Common myeloid progenitor, CD34-positive (primary cell): ENCODE measurements at regions not wholly inside any gene's neighbourhood (a gene's known extent, or its start where the extent isn't known, plus 50 kb on each side); places are given as distances from the start of the nearest gene placed in this dataset.

Experiments used
- CTCF ChIA-PET: fragments of 350-600 bp; sonication (Branson Sonifier 250); formaldehyde crosslinking; loops from one replicate; lab custom pipeline; 2021; ENCODE audit warnings: antibody characterized with exemption; lab: Charles Lee
- POLR2A ChIA-PET: fragments of 350-600 bp; sonication (Branson Sonifier 250); formaldehyde crosslinking; loops from one replicate; lab custom pipeline; 2021; ENCODE audit warnings: antibody characterized with exemption; lab: Charles Lee
- DNase-seq, 3 donors: peaks; one replicate each; pipeline versions ENCODE4 v3.0.0 to v3.0.0-alpha.2; 2013
- H3K27ac ChIP-seq, 2 experiments: 1 replicate in 1 of 2; 2 replicates in 1 of 2; pipeline ENCODE4 v1.7.0; 2013; ENCODE audit warnings: inconsistent platforms in 2 of 2, low read length in 2 of 2, mild to moderate bottlenecking in 2 of 2, low read depth in 1 of 2, moderate library complexity in 1 of 2; ENCODE audit not compliant: severe bottlenecking in 2 of 2, insufficient read depth in 1 of 2, poor library complexity in 1 of 2
- H3K27me3 ChIP-seq, 5 experiments: replicated peaks in 2 of 5; 1 replicate in 3 of 5; 2 replicates in 2 of 5; pipeline versions ENCODE4 v1.6.1 to v1.7.0; 2013; ENCODE audit warnings: low read length in 4 of 5, mild to moderate bottlenecking in 2 of 5, moderate library complexity in 2 of 5, inconsistent platforms in 1 of 5; ENCODE audit not compliant: insufficient read depth in 5 of 5, control insufficient read depth in 4 of 5
- H3K36me3 ChIP-seq, 4 experiments: 1 replicate in 2 of 4; 2 replicates in 2 of 4; pipeline versions ENCODE4 v1.6.1 to v1.7.0; 2013; ENCODE audit warnings: low read length in 3 of 4, control low read depth in 1 of 4, mild to moderate bottlenecking in 1 of 4; ENCODE audit not compliant: control insufficient read depth in 4 of 4, insufficient read depth in 4 of 4
- H3K4me1 ChIP-seq, 4 experiments: 1 replicate in 3 of 4; 2 replicates in 1 of 4; pipeline versions ENCODE4 v1.6.1 to v1.7.1; 2013; ENCODE audit warnings: low read length in 3 of 4, mild to moderate bottlenecking in 3 of 4, control low read depth in 1 of 4, inconsistent platforms in 1 of 4, moderate library complexity in 1 of 4; ENCODE audit not compliant: control insufficient read depth in 4 of 4, insufficient read depth in 4 of 4; ENCODE audit errors: control extremely low read depth in 1 of 4
- H3K4me3 ChIP-seq, 7 experiments: 1 replicate in 4 of 7; 2 replicates in 3 of 7; pipeline versions ENCODE4 v1.5.1 to v1.7.0; 2013; ENCODE audit warnings: mild to moderate bottlenecking in 7 of 7, low read length in 6 of 7, moderate library complexity in 6 of 7, inconsistent platforms in 2 of 7, low read depth in 2 of 7, control low read depth in 1 of 7; ENCODE audit not compliant: insufficient read depth in 4 of 7, control insufficient read depth in 1 of 7; ENCODE audit errors: extremely low read depth in 1 of 7
- H3K9me3 ChIP-seq, 5 experiments: 1 replicate in 4 of 5; 2 replicates in 1 of 5; pipeline versions ENCODE4 v1.6.1 to v1.7.1; 2013; ENCODE audit warnings: low read length in 4 of 5, mild to moderate bottlenecking in 2 of 5, inconsistent platforms in 1 of 5, low read depth in 1 of 5, moderate library complexity in 1 of 5; ENCODE audit not compliant: control insufficient read depth in 4 of 5, insufficient read depth in 2 of 5; ENCODE audit errors: control extremely low read depth in 1 of 5
- WGBS: methylation state at CpG from one replicate; pipeline ENCODE4 v1.1.5; 2013; ENCODE audit not compliant: insufficient coverage; 5-methylcytosine and 5-hydroxymethylcytosine counted together

DNA sequence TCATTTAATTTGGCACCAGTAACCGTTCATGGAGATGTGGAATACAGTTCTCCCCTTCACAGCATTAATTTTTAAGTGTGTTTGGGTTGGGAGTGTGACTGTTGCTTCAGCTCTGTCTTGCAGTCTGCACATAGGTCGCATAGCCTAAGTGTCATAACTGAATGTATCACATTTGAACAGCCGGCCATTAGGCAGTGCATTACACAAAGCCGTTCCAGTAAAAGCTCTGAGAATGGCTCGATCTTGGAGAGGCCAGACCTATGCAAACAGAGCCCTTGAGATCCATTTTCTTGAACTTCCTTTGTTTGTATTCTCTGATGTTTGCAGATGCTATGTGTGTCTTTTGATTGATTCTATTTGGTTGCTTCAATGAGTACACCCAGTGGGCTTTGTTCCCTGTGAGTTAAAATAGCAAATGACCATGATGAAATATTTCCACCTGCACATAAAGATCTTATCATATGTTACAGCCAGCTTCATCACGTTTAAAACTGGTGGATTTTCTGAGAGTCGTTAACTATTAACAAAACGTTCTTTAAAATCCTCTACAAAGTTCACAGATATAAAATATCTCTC is 1104.9 kb upstream of the SLC10A2 start:
- ChIA-PET POLR2A (no interaction called here), CTCF (no interaction called here)
- H3K4me3 ChIP-seq: no peak overlapping the region

DNA sequence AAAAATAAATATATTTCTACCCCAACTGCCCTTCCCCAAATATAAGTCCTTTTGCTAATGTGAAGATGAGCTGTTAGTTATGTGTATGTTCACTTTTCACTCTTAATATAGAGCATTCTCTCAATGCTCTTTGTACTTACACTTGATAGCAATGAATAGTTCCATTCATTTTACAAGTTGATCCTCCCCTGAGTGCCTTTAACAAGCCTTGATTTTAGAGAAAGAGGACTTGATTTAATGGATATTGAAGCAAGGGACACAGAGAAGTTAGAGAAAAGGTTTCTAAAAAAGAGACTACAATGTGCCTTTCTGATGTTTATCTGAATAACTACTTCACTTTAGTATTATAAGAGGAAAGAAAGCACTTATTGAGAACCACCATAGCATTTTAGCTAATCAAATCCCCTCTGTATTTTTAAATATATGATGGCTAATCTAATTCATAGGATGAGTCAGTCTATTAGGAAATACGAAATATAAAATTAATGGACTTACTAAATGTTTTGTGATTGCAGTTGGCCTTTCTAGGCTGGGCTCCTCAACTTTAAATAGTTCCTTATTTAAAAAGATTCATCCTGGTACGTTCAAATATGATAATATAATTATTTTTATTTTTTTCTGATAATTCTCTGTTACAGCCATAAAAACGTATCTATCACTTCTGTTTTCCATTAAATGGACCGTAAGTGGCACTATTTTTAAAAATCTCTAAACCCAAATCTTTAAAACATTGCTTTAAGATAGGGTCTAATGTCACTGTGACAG is 1097.8 kb upstream of the SLC10A2 start:
- ChIA-PET CTCF (no interaction called here), POLR2A (interaction anchor here (0.6 kb wide), 1 partner anchor 64 kb away, joined by 3 read pairs; no protein-coding TSS in a partner anchor)
- H3K4me1 ChIP-seq: no peaks in the 10 kb centered on the region
- H3K27me3 ChIP-seq: no peaks in the 10 kb centered on the region
- H3K9me3 ChIP-seq: no peaks in the 10 kb centered on the region
- H3K36me3 ChIP-seq: no peaks in the 10 kb centered on the region
- no peak overlapping the region for H3K4me3 ChIP-seq
- no CpG with 5 or more reads among the region's 4 CpGs for WGBS
- no peak overlapping the region for H3K27ac ChIP-seq
- DNase-seq: no peak

More for the DNA sequence above, 1104.9 kb upstream of the SLC10A2 start:
- Histone ChIP-seq H3K9me3 (no peaks in the 10 kb centered on the region), H3K36me3 (no peaks in the 10 kb centered on the region), H3K27ac (no peak overlapping the region), H3K4me1 (no peaks in the 10 kb centered on the region), H3K27me3 (no peaks in the 10 kb centered on the region)
- 91% methylated on average over 7 of the region's 8 CpGs for WGBS
- DNase-seq: no peak

DNA sequence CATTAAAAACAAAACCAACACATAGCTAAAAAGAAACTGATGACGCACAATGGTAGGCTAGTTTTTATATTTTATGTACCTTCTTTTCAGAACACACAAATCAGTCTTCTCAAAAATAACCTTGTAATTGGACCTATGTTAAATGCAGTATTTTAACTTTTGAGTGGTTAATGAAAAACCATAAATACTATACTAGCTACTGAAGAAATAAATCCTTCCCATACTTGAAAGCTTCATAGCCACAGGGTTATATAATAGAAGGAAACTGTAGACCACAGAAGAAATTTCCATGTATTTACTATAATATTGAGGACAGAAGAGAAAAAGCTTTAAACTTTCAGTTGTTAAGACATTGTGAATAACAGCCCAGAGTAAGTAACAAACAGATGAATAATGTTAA is 1094.3 kb upstream of the SLC10A2 start:
- Histone ChIP-seq H3K4me1 (no peaks in the 10 kb centered on the region), H3K27ac (no peak overlapping the region), H3K27me3 (no peaks in the 10 kb centered on the region), H3K36me3 (no peaks in the 10 kb centered on the region), H3K4me3 (no peak overlapping the region), H3K9me3 (no peaks in the 10 kb centered on the region)
- no peak for DNase-seq
- POLR2A ChIA-PET: no interaction called here
- CTCF ChIA-PET: no interaction called here
- no CpG with 5 or more reads among the region's 1 CpG for WGBS

DNA sequence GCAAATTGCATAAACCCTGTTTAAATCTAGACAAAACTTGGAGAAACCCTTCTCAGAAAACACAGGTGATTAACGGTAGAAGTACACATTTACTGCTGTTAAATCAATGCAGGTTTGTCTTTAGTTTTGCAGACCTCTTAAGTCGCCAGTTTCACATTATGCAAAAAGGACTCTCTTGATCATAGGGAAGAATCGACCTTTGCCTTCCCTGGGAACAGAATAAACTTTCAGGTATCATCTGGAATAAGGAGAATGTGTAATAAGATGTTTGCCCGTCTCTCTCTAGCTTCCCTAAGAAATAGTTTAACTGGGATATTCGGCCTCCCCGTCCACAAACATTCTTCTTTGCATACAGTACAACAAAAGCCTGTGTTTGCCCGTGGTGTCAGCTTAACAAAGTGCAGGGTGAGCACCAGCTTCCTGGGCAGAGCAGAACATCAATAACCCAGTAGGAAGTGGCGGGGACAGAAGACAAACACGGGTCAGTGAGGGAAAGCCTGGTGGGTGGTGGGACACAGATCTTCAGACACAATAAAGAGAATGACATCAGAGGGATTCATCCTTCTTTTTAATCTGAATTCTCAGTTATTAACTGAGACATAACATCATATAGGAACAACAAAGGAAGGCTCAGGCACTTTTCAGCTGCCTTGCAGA is 1077.7 kb upstream of the SLC10A2 start:
- Histone ChIP-seq H3K27me3 (no peaks in the 10 kb centered on the region), H3K9me3 (no peaks in the 10 kb centered on the region), H3K4me1 (no peaks in the 10 kb centered on the region), H3K27ac (no peak overlapping the region), H3K36me3 (no peaks in the 10 kb centered on the region), H3K4me3 (no peak overlapping the region)
- ChIA-PET POLR2A (no interaction called here), CTCF (no interaction called here)
- 51% methylated on average over 6 of the region's 9 CpGs for WGBS
- DNase-seq: no peak

DNA sequence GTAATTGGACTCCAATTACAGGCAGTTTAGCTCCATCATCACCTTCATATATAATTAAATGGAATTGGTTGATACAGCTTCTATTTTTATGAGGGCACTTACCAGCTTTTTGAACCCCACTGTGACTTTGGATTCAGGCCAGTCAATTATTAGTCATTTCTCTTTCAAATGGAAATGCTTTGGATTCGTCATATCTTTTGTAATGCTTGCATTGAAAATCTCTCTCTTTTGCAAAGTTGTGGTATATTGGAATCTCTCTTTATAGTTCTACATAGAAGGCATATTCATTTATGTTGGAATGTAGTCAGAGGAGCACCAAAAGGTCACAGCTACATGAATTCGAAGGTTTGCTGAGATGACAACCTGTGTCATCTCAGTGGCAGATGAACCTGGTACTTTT is 1074.3 kb upstream of the SLC10A2 start:
- H3K9me3 ChIP-seq: no peaks in the 10 kb centered on the region
- DNase-seq: no peak
- CTCF ChIA-PET: no interaction called here
- H3K27me3 ChIP-seq: no peaks in the 10 kb centered on the region
- no peak overlapping the region for H3K4me3 ChIP-seq
- H3K36me3 ChIP-seq: no peaks in the 10 kb centered on the region
- no peaks in the 10 kb centered on the region for H3K4me1 ChIP-seq
- no peak overlapping the region for H3K27ac ChIP-seq
- POLR2A ChIA-PET: no interaction called here
- WGBS: no CpG with 5 or more reads among the region's 2 CpGs

DNA sequence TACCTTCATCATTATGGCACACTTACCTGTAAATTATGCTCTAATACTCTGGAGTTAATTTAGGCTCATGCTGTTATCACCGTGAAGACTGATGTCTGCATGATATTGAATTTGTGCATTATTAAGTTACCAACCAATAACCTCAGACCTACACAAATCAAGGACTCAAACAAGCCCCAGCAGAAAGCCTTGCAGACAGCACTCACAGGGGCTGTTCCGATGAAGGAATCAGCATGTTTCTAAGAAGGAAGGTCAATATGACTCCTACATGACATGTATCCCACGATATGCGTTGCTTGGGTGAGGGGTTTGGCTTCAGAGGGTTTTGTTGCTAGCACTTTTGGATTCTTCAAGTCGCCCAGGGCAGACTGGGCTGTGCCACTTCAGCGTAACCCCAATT is 1071.2 kb upstream of the SLC10A2 start:
- CTCF ChIA-PET: no interaction called here
- POLR2A ChIA-PET: no interaction called here
- no peaks in the 10 kb centered on the region for H3K27me3 ChIP-seq

DNA sequence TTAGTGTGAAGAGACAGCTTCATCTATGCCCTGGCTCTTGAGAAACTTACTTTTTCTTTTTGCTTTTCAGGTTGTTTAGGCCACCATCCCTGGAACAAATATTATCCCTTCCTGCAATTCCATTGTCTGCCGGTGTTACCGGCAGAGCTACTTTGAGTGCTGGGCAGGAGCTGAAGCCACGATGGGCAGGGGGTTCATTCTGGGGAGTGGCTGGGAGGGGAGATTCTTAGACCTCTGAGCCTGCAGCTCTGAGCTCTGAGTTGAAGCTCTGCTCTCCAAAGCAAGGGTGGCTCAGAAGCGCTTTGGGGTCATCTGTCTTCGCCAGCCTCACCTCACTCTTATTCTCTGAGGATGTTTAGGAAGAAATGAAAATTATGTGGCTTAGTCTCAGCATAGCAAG is 1066.6 kb upstream of the SLC10A2 start:
- Histone ChIP-seq H3K27me3 (no peaks in the 10 kb centered on the region), H3K4me3 (no peak overlapping the region), H3K4me1 (no peaks in the 10 kb centered on the region), H3K27ac (no peak overlapping the region), H3K9me3 (no peaks in the 10 kb centered on the region), H3K36me3 (no peaks in the 10 kb centered on the region)
- ChIA-PET POLR2A (no interaction called here), CTCF (interaction anchor here (1.1 kb wide), 1 partner anchor 130 kb away, joined by 3 read pairs; no protein-coding TSS in a partner anchor)
- WGBS: no CpG with 5 or more reads among the region's 5 CpGs
- no peak for DNase-seq

More for the DNA sequence above, 1071.2 kb upstream of the SLC10A2 start:
- Histone ChIP-seq H3K4me3 (no peak overlapping the region), H3K9me3 (no peaks in the 10 kb centered on the region), H3K4me1 (no peaks in the 10 kb centered on the region), H3K36me3 (no peaks in the 10 kb centered on the region), H3K27ac (no peak overlapping the region)
- no peak for DNase-seq
- WGBS: 94% methylated on average over 5 of the region's 6 CpGs
